Small intestine (tissue), 7 donors: ENCODE measurements at regions not wholly inside any gene's neighbourhood (a gene's known extent, or its start where the extent isn't known, plus 50 kb on each side); places are given as distances from the start of the nearest gene placed in this dataset.

ENCODE experiments used
- DNase-seq, 2 donors: peaks; one replicate each; pipeline versions ENCODE4 v3.0.0 to v3.0.0-alpha.2; 2013
- FAIRE-seq: peaks from 2 replicates; lab custom pipeline; 2012; peaks lifted over from hg19 to GRCh38; lab: Jason Lieb, UNC
- H3K27ac ChIP-seq, 3 donors: one replicate each; pipeline ENCODE4 v1.5.1; 2013; ENCODE audit warnings: low read length in 2 of 3, mild to moderate bottlenecking in 2 of 3, control low read depth in 1 of 3, inconsistent platforms in 1 of 3, low read depth in 1 of 3, moderate library complexity in 1 of 3
- H3K27me3 ChIP-seq, 3 donors: one replicate each; pipeline ENCODE4 v1.6.1; 2013; ENCODE audit warnings: low read length in 3 of 3, inconsistent platforms in 1 of 3; ENCODE audit not compliant: control insufficient read depth in 3 of 3, insufficient read depth in 3 of 3
- H3K36me3 ChIP-seq, 3 donors: one replicate each; pipeline ENCODE4 v1.6.1; 2013; ENCODE audit warnings: low read length in 3 of 3, inconsistent platforms in 1 of 3, low read depth in 1 of 3, mild to moderate bottlenecking in 1 of 3, moderate library complexity in 1 of 3; ENCODE audit not compliant: control insufficient read depth in 3 of 3, insufficient read depth in 2 of 3
- H3K4me1 ChIP-seq, 3 donors: one replicate each; pipeline ENCODE4 v1.6.1; 2013; ENCODE audit warnings: low read length in 2 of 3, inconsistent platforms in 1 of 3, low read depth in 1 of 3, mild to moderate bottlenecking in 1 of 3, moderate library complexity in 1 of 3; ENCODE audit not compliant: control insufficient read depth in 3 of 3, insufficient read depth in 2 of 3
- H3K4me3 ChIP-seq, 3 donors: one replicate each; pipeline ENCODE4 v1.5.1; 2013; ENCODE audit warnings: low read length in 3 of 3, control low read depth in 1 of 3, inconsistent platforms in 1 of 3, low read depth in 1 of 3, mild to moderate bottlenecking in 1 of 3, moderate library complexity in 1 of 3
- H3K9me3 ChIP-seq, 2 donors: one replicate each; pipeline ENCODE4 v1.6.1; 2013; ENCODE audit warnings: low read depth in 1 of 2, low read length in 1 of 2; ENCODE audit not compliant: control insufficient read depth in 2 of 2, insufficient read depth in 1 of 2
- WGBS, 3 donors: extraction: QIAGEN DNeasy Blood & Tissue Kit; methylation state at CpG; one replicate each; pipeline ENCODE4 v1.1.7; 2013; 5-methylcytosine and 5-hydroxymethylcytosine counted together
- donor health status: healthy with polysubstance abuse.
- donor health status: control.
- donor health status: control.
- donor health status: Bipolar disorder and iron deficiency.
- donor health status: healthy.

DNA sequence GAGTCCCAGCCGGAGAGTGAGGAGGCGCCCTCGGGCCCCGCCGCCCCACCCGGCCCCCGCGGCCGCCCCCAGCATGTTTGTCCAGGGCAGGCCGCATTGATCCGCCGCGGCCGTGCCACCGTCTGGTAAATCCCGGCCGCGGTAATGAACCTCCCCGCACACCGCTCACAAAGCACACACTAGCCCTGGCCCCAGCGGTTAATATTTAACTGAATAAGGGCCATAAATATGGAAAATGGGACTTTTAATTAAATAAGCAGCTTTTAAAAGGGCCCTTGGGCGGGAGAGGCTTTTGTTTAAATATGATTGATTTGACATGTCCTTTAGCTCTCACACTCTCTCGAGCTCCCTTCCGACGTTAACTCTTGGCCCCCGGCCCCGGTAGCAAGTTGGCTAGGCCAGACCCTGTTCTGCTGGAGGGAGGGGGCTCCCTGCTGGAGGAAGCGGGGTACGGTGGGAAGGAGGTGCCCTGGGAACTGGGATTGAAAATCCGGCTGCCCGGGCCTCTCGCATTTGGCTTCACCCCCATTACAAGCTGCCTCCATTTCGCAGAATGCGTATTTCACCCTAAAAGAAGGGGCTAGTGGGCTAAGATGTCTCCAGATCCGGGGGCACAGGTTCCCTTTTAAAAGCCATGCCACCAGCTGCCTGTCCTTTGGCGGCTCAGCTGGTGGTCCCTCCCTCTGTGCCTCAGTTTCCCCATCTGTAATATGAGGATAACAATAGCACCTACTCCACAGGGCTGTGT is 199.8 kb downstream of the RBM19 start:
- H3K27ac ChIP-seq = no peak overlapping the region
- peaks cover 0 to 14% (median 0%) of the 10 kb centered on the region in 3 donors for H3K4me1 ChIP-seq
- H3K9me3 ChIP-seq = no peaks in the 10 kb centered on the region
- 16 to 50% (median 30%) methylated on average over 36 of the region's 36 CpGs for WGBS, 3 donors
- peak; percentile 37 to 83 for DNase-seq
- FAIRE-seq = no peak
- no peaks in the 10 kb centered on the region for H3K36me3 ChIP-seq
- H3K27me3 ChIP-seq = peaks cover 0 to 8% (median 0%) of the 10 kb centered on the region in 3 donors
- H3K4me3 ChIP-seq = no peak overlapping the region

DNA sequence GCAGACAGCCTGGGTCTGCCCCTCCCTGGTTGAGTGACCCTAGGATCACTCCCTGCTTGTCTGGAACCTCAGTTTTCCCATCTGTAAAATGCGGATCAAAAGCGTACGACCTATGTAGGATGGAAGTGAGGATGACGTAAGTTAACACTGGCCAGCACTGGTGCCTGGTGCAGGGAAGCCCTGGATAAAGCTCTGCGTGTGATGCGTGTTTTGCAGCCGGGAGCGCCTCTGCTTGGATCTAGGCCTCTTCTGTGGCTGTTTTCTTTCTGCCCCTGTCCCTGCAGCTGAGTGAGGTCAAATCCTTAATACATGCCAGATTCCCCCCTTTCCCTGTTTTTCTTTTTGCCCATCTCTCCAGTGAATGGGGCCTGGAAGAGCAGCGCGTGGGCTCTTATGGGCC is 201.5 kb downstream of the RBM19 start:
- WGBS, 3 donors = 84 to 91% (median 85%) methylated on average over 10 of the region's 10 CpGs
- H3K36me3 ChIP-seq = no peaks in the 10 kb centered on the region
- H3K27me3 ChIP-seq = peaks cover 0 to 8% (median 0%) of the 10 kb centered on the region in 3 donors
- FAIRE-seq = no peak
- DNase-seq = no peak
- no peak overlapping the region for H3K27ac ChIP-seq
- H3K4me1 ChIP-seq = peaks cover 0 to 14% (median 0%) of the 10 kb centered on the region in 3 donors
- no peak overlapping the region for H3K4me3 ChIP-seq
- H3K9me3 ChIP-seq = no peaks in the 10 kb centered on the region

DNA sequence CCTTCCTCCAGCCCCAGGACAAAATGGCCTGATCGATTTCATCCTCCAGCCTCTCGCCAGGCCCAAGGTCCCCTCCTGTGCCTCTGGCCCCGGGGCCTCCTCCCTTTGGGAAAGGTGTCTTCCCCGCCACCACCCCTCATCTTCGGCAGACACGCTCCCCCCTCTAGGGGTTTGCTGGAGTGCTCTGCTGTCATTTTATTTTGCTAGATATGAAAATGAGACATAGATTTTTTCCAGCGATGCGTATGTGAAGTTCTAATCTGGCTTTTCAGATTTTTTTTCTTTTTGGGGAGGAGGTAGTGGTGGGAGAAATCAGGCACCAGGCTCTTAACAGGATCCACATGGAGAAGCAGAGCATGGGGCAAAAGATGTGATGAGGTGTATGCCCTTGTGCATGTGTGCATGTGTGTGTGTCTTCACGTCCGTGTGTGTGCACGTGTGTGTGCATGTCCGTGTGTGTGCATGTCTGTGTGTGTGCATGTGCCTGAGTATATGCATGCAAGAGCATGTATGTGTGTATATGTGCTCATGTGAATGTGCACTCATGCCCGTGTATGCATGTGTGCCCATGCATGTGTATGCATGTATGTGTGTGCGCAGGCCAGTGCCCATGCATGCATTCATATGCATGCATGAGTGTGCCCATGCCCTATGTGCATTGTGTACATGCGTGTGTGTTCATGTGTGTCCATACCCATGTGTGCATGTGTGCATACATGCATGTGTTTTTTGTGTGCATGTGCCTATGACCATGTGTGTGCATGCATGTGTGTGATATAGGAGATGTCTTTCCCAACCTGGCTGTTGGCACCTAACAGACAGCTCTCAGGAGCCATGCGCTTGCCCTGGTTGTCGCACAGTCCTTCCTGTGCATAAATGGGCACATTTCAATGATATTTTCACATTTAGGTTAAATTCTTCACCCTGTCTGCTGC is 203.0 kb downstream of the RBM19 start:
- FAIRE-seq (no peak), DNase-seq (no peak)
- H3K4me1 ChIP-seq = peaks cover 0 to 14% (median 0%) of the 10 kb centered on the region in 3 donors
- no peaks in the 10 kb centered on the region for H3K36me3 ChIP-seq
- no peak overlapping the region for H3K27ac ChIP-seq
- 59 to 61% (median 61%) methylated on average over 17 of the region's 17 CpGs for WGBS, 3 donors
- H3K27me3 ChIP-seq = peaks cover 0 to 8% (median 0%) of the 10 kb centered on the region in 3 donors
- no peak overlapping the region for H3K4me3 ChIP-seq
- H3K9me3 ChIP-seq = no peaks in the 10 kb centered on the region

DNA sequence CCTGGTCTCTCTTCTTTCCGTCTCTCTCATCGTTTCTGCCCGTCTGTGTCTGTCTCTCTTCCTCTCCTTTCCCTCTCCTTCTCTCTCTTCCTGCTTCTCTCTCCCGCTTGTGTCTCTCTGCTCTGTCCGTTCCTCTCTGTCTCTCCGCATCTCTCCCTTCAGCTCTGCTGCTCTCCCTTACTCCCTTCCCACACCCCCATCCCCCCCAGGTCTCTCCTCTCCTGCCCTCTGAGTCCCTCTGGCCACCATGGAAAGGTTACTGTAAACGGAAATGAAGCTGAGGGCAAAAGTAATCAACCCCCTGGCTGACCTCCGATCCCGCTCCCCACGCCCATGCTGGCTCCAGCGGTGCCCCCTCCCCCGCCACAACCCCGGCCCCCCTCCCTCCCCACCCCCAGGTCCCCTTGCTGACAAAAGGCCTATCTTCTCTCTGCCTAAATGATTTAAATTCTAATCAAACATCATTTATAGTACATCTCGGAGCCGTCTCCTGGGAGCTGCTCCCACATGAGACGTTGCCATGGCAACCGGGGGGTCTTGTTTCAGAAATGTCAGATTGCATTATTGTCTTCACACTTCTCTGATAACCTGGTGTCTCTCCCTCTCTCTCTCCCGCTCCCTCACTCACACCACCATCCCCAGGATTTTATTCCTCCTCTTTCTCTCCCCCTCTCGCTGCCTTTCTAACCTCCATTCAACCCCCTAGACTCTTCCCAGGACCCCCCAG is 203.8 kb downstream of the RBM19 start:
- 15 to 17% (median 16%) methylated on average over 17 to 19 of the region's 19 CpGs for WGBS, 3 donors
- Histone ChIP-seq H3K27me3 (peaks cover 0 to 8% (median 0%) of the 10 kb centered on the region in 3 donors), H3K4me1 (peaks cover 0 to 14% (median 0%) of the 10 kb centered on the region in 3 donors), H3K27ac (no peak overlapping the region), H3K4me3 (no peak overlapping the region), H3K36me3 (no peaks in the 10 kb centered on the region), H3K9me3 (no peaks in the 10 kb centered on the region)
- no peak for DNase-seq
- no peak for FAIRE-seq

DNA sequence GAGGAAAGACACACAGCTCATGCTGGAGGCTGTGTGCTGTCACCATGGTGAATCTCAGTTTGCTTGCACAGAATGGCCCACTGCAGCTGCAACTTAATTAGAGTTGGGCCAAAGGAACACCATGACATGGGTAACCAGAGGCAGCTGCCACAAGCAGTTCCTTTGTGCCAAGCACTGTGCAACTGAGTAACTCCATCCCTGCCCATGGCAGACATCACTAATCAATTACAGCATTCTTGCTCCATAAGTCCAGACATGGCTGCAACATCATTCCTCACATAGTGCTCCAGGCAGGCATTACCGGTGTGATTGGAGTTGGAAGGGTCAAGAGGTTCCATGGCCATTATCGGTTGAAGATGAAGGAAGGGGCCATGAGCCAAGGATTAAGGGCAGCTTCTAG is 207.0 kb downstream of the RBM19 start:
- Histone ChIP-seq H3K4me3 (no peak overlapping the region), H3K4me1 (no peaks in the 10 kb centered on the region), H3K27ac (no peak overlapping the region), H3K9me3 (no peaks in the 10 kb centered on the region), H3K36me3 (no peaks in the 10 kb centered on the region), H3K27me3 (peaks cover 0 to 9% (median 0%) of the 10 kb centered on the region in 3 donors)
- WGBS, 3 donors = 87 to 92% (median 92%) methylated on average over 2 of the region's 2 CpGs
- FAIRE-seq = no peak
- no peak for DNase-seq

DNA sequence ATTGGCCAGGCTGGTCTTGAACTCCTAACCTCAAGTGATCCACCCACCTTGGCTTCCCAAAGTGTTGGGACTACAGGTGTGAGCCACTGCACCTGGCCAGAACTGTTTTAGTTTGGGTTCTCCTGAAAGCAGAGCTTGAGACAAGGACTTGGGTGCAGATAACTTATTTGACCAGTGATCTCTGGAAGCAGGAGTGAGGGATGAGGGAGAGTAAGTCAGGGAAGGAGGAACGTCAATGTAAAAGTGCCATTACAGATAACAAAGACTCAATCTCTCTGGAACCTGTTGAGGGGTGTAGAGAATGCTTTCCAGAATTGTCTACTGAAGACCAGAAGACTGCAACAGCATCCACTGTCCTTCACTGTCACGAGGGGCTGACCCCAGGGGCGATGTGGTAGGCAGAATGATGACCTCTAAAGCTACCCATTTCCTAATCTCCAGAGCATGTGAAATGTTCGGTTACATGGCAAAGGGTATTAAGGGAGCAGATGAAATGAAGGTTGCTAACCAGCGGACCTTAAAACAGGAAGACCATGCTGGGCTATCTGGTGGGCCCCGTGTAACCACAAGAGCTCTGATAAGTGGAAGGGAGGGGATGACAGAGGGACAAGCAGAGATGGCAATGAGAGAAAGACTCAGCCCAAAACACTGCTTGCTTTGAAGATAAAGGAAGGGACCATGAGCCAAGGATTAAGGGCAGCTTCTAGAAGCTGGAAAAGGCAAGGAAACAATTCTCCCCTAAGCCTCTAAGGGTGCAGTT is 207.8 kb downstream of the RBM19 start:
- H3K27me3 ChIP-seq = peaks cover 0 to 9% (median 0%) of the 10 kb centered on the region in 3 donors
- WGBS, 3 donors = 54 to 61% (median 58%) methylated on average over 6 of the region's 6 CpGs
- FAIRE-seq = no peak
- DNase-seq = no peak
- H3K27ac ChIP-seq = no peak overlapping the region
- no peaks in the 10 kb centered on the region for H3K36me3 ChIP-seq
- no peaks in the 10 kb centered on the region for H3K9me3 ChIP-seq
- H3K4me1 ChIP-seq = no peaks in the 10 kb centered on the region
- H3K4me3 ChIP-seq = no peak overlapping the region

DNA sequence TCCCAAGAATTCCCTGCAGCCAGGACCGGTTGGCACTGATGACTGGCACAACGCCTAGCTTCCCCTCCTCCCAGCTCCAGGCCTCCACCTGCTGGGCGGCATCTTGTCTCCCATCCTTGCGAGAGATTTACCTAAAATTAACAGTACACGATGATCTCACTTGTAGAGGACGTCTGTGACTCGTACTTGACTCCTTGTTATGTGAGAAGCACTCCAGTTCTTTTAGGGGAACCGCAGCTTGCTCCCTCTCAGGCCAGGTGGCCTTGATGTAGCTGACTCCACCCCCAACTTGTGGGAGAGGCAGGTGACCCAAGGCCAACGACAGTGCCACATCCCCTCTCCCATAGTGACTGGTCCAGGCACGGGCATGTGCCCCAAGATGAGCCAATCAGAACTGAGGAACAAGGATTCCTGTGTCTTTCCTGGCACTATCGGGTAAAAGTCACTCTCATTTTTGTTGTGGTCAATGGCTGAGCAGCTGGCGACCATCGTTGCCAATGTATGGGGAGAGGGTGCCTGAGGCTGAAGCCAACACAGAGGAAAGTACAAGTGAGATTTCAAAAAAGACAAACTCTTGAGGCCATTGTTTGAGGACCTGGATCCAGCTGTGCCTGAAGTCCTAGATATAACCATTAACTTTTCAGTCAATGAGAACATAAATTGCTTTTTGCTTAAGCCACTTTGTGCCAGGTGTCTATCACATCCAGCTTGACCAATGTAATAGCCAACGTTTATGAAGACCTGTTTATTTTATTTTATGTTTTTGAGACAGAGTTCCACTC is 208.7 kb downstream of the RBM19 start:
- no peak overlapping the region for H3K27ac ChIP-seq
- peaks cover 0 to under 1% of the 10 kb centered on the region in 2 donors for H3K9me3 ChIP-seq
- peaks cover 0 to 9% (median 0%) of the 10 kb centered on the region in 3 donors for H3K27me3 ChIP-seq
- H3K4me3 ChIP-seq = no peak overlapping the region
- FAIRE-seq (no peak), DNase-seq (no peak)
- no peaks in the 10 kb centered on the region for H3K4me1 ChIP-seq
- H3K36me3 ChIP-seq = no peaks in the 10 kb centered on the region
- WGBS, 3 donors = 35 to 55% (median 38%) methylated on average over 14 of the region's 14 CpGs
